NCI-H526 (cell line): ENCODE measurements at regions not wholly inside any gene's neighbourhood (a gene's known extent, or its start where the extent isn't known, plus 50 kb on each side); places are given as distances from the start of the nearest gene placed in this dataset.

Experiments used
- DNase-seq, 2 experiments: peaks; one replicate each; lab custom pipeline; 2025; lab: John Stamatoyannopoulos, UW

DNA sequence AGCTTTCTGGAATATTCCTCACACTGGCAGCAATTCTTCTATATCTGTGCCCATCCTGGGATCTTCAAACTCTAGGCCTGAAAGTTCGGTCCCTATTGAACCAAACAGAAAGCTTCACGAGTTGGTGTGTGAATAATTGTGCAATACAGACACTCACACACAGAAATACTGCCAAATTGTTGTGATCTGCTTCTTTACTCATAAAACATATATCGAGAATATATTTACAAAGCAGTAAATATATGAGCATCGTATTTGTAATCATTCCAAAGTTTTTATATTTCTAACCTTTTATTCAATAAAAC, 56.6 kb upstream of the BEX4 start:
- DNase-seq: no peak

- peak; percentile 2 to 50 for DNase-seq
These were observed 57.2 kb upstream of the BEX4 start for GRCh38 chrX:103157496-103158316.

GRCh38 chrX:103155201-103155600, 59.7 kb upstream of the BEX4 start:
- no peak for DNase-seq

DNA sequence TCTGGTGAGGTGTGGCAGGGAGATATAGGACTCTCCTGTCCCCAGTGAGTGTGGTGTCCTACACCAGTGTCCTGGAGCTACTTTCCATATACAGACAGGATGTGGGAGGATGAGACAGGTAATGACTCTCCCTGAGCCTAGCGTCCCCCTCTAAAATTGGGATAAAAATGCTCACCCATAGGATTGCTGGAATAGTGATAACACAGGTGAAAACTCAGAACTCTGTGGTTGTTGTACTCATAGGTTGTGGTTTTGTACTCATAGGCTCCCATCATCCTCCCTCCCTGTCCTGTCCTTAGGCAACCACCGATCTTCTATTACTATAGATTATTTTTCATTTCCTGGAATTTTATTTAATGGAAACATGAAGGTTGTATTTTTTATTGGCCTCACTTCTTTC, 60.7 kb upstream of the NXF3 start:
- no peak for DNase-seq

DNA sequence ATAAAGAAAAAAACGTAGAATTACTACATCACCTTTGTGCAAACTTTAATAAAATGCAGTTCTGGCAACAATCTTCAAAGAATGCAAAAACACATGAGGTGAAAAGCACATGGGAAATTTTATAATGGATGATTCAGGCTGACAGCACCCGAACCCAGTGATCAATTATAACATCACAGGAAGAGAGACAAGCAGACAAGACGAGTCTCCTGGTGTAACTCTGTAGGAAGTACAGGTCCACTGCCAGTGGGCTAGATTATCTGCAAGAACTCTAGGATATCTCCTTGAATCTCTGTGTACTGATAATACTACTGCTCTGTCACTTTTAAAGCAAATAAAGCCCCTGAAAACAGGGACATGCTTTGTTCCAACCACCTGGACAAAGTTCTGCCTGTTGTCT, 58.9 kb upstream of the NXF3 start:
- no peak for DNase-seq

- DNase-seq: no peak
These were observed 56.7 kb upstream of the NXF3 start for GRCh38 chrX:103149652-103150051.

DNA sequence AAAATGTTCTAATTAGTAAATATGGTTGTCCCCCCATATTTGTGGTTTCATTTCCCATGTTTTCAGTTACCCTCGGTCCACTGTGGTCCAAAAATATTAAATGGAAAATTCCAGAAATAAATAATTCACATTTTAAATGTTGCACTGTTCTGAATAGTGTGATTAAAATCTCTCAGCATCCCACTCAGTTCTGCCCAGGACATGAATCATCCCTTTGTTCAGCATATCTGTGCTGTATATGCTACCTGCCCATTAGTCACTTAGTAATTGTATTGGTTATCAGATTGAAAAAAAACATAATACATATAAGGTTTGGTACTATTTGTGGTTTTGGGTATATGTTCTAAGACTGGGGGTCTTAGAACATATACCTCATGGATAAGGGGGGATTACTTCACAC, 55.1 kb upstream of the NXF3 start:
- no peak for DNase-seq
